ENCODE measurements at regions not wholly inside any gene's neighbourhood (a gene's known extent, or its start where the extent isn't known, plus 50 kb on each side); places are given as distances from the start of the nearest gene placed in this dataset.

DNA sequence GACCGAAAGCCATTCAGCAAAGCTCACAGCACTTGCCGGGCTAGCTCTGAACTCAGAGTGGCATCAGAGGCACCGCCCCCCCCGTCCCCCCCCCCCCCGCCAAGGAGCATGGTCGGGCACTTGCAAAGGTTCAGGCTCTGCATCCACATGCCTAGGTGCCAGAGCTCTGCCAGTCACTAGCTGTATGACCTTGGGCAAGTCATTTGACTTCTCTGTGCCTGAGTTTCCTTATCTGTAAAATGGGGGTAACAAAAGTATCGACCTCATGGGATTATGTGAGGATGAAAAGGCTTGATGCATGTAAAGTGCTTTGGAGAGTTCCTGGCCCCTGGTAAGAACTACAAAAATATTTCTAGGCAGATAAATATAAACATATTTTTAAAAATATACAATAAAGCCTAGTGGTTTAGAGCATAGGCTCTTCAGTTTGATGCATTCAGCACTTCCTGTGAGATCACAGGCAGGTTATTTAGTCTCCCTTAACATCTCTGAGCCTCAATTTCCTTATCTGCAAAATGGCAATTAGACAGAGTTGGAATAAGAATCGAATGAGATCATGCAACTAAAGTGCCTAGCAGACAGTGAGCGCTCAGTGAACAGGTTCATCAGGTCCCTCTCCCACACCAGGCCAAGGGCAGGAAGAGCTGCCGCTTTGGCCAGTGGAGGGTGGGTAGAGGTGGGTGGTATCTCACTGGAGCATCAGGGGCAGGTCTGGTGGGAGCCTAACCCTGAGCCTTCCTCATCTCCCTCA lies 117.2 kb downstream of the CYLD start:
- Histone ChIP-seq H3K4me1 (ENCODE audit: control insufficient read depth, insufficient read depth, low read length) (no peaks in the 10 kb centered on the region), H3K27me3 (ENCODE audit: control insufficient read depth, insufficient read depth, low read length, poor library complexity, severe bottlenecking) (no peaks in the 10 kb centered on the region), H3K9me3 (ENCODE audit: control insufficient read depth, low read length) (peaks cover 7% of the 10 kb centered on the region), H3K9ac (ENCODE audit: extremely low read depth, low read length, poor library complexity, severe bottlenecking) (no peak overlapping the region), H3K4me3 (ENCODE audit: low read length) (no peak overlapping the region), H3K36me3 (ENCODE audit: control insufficient read depth, insufficient read depth, low read length) (no peaks in the 10 kb centered on the region), H3K27ac (ENCODE audit: low read depth, low read length) (no peak overlapping the region)
- Mint-ChIP-seq H3K4me1 (no peaks in the 10 kb centered on the region), H3K4me3 (no peak overlapping the region), H3K9me3 (peaks cover 4% of the 10 kb centered on the region), H3K36me3 (ENCODE audit: low read depth) (no peaks in the 10 kb centered on the region), H3K27ac (no peak overlapping the region), H3K27me3 (ENCODE audit: insufficient read depth) (peaks cover 3% of the 10 kb centered on the region)
- no peak for DNase-seq
- TF ChIP-seq CTCF (conservative IDR thresholded peaks at IDR 0.05) = no peak
- 90 to 100% methylated on average over 2 to 6 of the region's 10 CpGs for WGBS, 2 experiments (ENCODE audit: insufficient coverage in 1 of 2, insufficient read length in 1 of 2)

- no peaks in the 10 kb centered on the region for H3K4me1 Mint-ChIP-seq
- WGBS, 2 experiments (ENCODE audit: insufficient coverage in 1 of 2, insufficient read length in 1 of 2) = 67 to 91% methylated on average over 4 to 6 of the region's 6 CpGs
- Histone ChIP-seq H3K4me3 (ENCODE audit: low read length) (no peak overlapping the region), H3K27me3 (ENCODE audit: control insufficient read depth, insufficient read depth, low read length, poor library complexity, severe bottlenecking) (no peaks in the 10 kb centered on the region), H3K36me3 (ENCODE audit: control insufficient read depth, insufficient read depth, low read length) (no peaks in the 10 kb centered on the region), H3K27ac (ENCODE audit: low read depth, low read length) (no peak overlapping the region), H3K9ac (ENCODE audit: extremely low read depth, low read length, poor library complexity, severe bottlenecking) (no peak overlapping the region), H3K9me3 (ENCODE audit: control insufficient read depth, low read length) (peaks cover 7% of the 10 kb centered on the region), H3K4me1 (ENCODE audit: control insufficient read depth, insufficient read depth, low read length) (no peaks in the 10 kb centered on the region)
- peaks cover 3% of the 10 kb centered on the region for H3K27me3 Mint-ChIP-seq (ENCODE audit: insufficient read depth)
- no peak for TF ChIP-seq CTCF (conservative IDR thresholded peaks at IDR 0.05)
- no peak overlapping the region for H3K27ac Mint-ChIP-seq
- DNase-seq = no peak
- H3K4me3 Mint-ChIP-seq = no peak overlapping the region
- no peaks in the 10 kb centered on the region for H3K36me3 Mint-ChIP-seq (ENCODE audit: low read depth)
- H3K9me3 Mint-ChIP-seq = peaks cover 4% of the 10 kb centered on the region
These were observed 116.5 kb downstream of the CYLD start for GRCh38 chr16:50858376-50858775.

GRCh38 chr16:50857881-50858280 lies 116.0 kb downstream of the CYLD start:
- Histone ChIP-seq H3K27me3 (ENCODE audit: control insufficient read depth, insufficient read depth, low read length, poor library complexity, severe bottlenecking) (no peaks in the 10 kb centered on the region), H3K9me3 (ENCODE audit: control insufficient read depth, low read length) (peaks cover 7% of the 10 kb centered on the region), H3K4me3 (ENCODE audit: low read length) (no peak overlapping the region), H3K9ac (ENCODE audit: extremely low read depth, low read length, poor library complexity, severe bottlenecking) (no peak overlapping the region), H3K27ac (ENCODE audit: low read depth, low read length) (no peak overlapping the region), H3K4me1 (ENCODE audit: control insufficient read depth, insufficient read depth, low read length) (no peaks in the 10 kb centered on the region), H3K36me3 (ENCODE audit: control insufficient read depth, insufficient read depth, low read length) (no peaks in the 10 kb centered on the region)
- no peaks in the 10 kb centered on the region for H3K36me3 Mint-ChIP-seq (ENCODE audit: low read depth)
- no peak for TF ChIP-seq CTCF (conservative IDR thresholded peaks at IDR 0.05)
- H3K4me3 Mint-ChIP-seq = no peak overlapping the region
- 92 to 100% methylated on average over 4 to 5 of the region's 5 CpGs for WGBS, 2 experiments (ENCODE audit: insufficient coverage in 1 of 2, insufficient read length in 1 of 2)
- no peaks in the 10 kb centered on the region for H3K4me1 Mint-ChIP-seq
- no peak overlapping the region for H3K27ac Mint-ChIP-seq
- H3K9me3 Mint-ChIP-seq = peaks cover 4% of the 10 kb centered on the region
- H3K27me3 Mint-ChIP-seq (ENCODE audit: insufficient read depth) = peaks cover 3% of the 10 kb centered on the region
- no peak for DNase-seq
